Astrocyte (in vitro differentiated cells and primary cell): ENCODE measurements at regions not wholly inside any gene's neighbourhood (a gene's known extent, or its start where the extent isn't known, plus 50 kb on each side); places are given as distances from the start of the nearest gene placed in this dataset.

Source experiments
- EZH2 ChIP-seq: IDR thresholded peaks from 2 replicates; pipeline ENCODE4 v1.6.1; 2012; ENCODE audit warnings: mild to moderate bottlenecking, low read length, inconsistent platforms; ENCODE audit not compliant: insufficient read depth
- TF ChIP-seq, protein P1 (sequence below): IDR thresholded peaks from 2 replicates; pipeline ENCODE4 v1.5.1; 2011; ENCODE audit warnings: low read depth, mild to moderate bottlenecking, inconsistent platforms, low read length, moderate library complexity; ENCODE audit not compliant: insufficient read depth

DNA sequence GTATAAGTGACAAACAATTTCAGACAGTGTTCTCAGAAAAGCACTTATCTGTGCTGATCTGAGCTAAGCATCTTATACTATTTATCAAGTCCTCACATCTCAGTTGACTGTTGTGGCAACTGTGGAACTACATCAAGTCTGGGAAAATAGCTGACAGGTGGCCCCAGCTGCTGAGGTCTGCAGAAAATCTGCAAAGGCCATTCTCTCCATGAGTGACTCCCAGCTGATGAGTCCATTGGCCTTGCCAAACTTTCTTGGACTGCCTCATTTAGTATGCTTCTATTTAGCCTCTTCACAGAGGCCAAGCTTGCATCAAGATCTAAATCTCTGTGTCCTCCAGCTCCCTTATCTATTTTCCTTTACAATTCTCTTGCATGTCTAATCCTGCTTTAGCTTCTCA is 174.5 kb upstream of the RBM19 start:
- no peak for TF ChIP-seq EZH2
- TF ChIP-seq, protein P1, sequence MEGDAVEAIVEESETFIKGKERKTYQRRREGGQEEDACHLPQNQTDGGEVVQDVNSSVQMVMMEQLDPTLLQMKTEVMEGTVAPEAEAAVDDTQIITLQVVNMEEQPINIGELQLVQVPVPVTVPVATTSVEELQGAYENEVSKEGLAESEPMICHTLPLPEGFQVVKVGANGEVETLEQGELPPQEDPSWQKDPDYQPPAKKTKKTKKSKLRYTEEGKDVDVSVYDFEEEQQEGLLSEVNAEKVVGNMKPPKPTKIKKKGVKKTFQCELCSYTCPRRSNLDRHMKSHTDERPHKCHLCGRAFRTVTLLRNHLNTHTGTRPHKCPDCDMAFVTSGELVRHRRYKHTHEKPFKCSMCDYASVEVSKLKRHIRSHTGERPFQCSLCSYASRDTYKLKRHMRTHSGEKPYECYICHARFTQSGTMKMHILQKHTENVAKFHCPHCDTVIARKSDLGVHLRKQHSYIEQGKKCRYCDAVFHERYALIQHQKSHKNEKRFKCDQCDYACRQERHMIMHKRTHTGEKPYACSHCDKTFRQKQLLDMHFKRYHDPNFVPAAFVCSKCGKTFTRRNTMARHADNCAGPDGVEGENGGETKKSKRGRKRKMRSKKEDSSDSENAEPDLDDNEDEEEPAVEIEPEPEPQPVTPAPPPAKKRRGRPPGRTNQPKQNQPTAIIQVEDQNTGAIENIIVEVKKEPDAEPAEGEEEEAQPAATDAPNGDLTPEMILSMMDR = no peak
